Ovary (tissue), 7 donors: ENCODE measurements at regions not wholly inside any gene's neighbourhood (a gene's known extent, or its start where the extent isn't known, plus 50 kb on each side); places are given as distances from the start of the nearest gene placed in this dataset.
"Not testable (repeated sequence)": the region's sequence is repeated elsewhere in the genome, so short reads cannot be mapped to it uniquely, and the experiment has no call there.

Experiments
- DNase-seq, 5 donors: peaks; one replicate each; pipeline ENCODE4 v3.0.0-alpha.2; 2019 to 2020
- H3K27ac ChIP-seq, 2 donors: fragments of 200-600 bp; one replicate each; pipeline versions ENCODE4 v1.5.1 to v1.8.0; 2019 to 2022
- H3K27me3 ChIP-seq: fragments of 200-600 bp; one replicate; pipeline ENCODE4 v1.8.0; 2022
- H3K36me3 ChIP-seq: fragments of 200-600 bp; sonication (generic); one replicate; pipeline ENCODE4 v1.5.1; 2019
- H3K4me1 ChIP-seq: one replicate; pipeline ENCODE4 v1.8.1; 2013; ENCODE audit warnings: mild to moderate bottlenecking, moderate library complexity; ENCODE audit not compliant: insufficient read depth
- H3K4me3 ChIP-seq: fragments of 200-600 bp; sonication (generic); one replicate; pipeline ENCODE4 v1.5.1; 2017
- H3K9me3 ChIP-seq, 2 donors: fragments of 200-600 bp in 1 of 2; sonication (generic) in 1 of 2; one replicate each; pipeline versions ENCODE4 v1.5.1 to v1.8.1; 2013 to 2019; ENCODE audit warnings: mild to moderate bottlenecking in 1 of 2, moderate library complexity in 1 of 2
- CTCF ChIP-seq, 3 donors: fragments of 450-650 bp in 2 of 3; fragments of 200-600 bp in 1 of 3; IDR thresholded peaks; one replicate each; pipeline versions ENCODE4 v1.5.1 to v1.8.0; 2016 to 2022; ENCODE audit warnings: antibody characterized with exemption in 3 of 3, mild to moderate bottlenecking in 1 of 3
- EP300 ChIP-seq: sonication (generic); formaldehyde crosslinking; IDR thresholded peaks from one replicate; pipeline ENCODE4 v1.6.1; 2017; ENCODE audit warnings: antibody characterized with exemption
- POLR2A ChIP-seq: fragments of 450-650 bp; IDR thresholded peaks from one replicate; pipeline ENCODE4 v1.6.1; 2017; ENCODE audit warnings: antibody characterized with exemption, mild to moderate bottlenecking, moderate library complexity
- WGBS, 3 donors: extraction: QIAGEN DNeasy Blood & Tissue Kit in 1 of 3; methylation state at CpG; one replicate each; pipeline versions ENCODE4 v1.1.5 to v1.1.7; 2013 to 2017; 5-methylcytosine and 5-hydroxymethylcytosine counted together
- intact Hi-C, 4 donors: fragments of 100-400 bp; cut with DNase I; formaldehyde crosslinking; loops; one replicate each; pipeline versions ENCODE4 v1.11.0 to v1.15.1; 2022 to 2023
- donor health status: DM: no; HTN: no; CAD: no; lungs with moderate emphysema.
- donor health status: DM: no; HTN: no; CAD: no.
- donor health status: Bipolar disorder and iron deficiency.
- donor health status: DM: no; HTN: no; CAD: no.
- donor health status: DM: yes; HTN: yes; CAD: no.

GRCh38 chr5:99586878-99587277 is 658.1 kb upstream of the CHD1 start:
- H3K27me3 ChIP-seq: no peaks in the 10 kb centered on the region
- no peaks in the 10 kb centered on the region for H3K4me1 ChIP-seq
- H3K9me3 ChIP-seq: no peaks in the 10 kb centered on the region
- intact Hi-C loops: no loop called here
- TF ChIP-seq EP300 (no peak), CTCF (IDR thresholded peaks at IDR 0.05) (no peak), POLR2A (no peak)
- no peak for DNase-seq
- no peak overlapping the region for H3K4me3 ChIP-seq
- H3K36me3 ChIP-seq: no peaks in the 10 kb centered on the region
- no peak overlapping the region for H3K27ac ChIP-seq

- H3K4me3 ChIP-seq, intact Hi-C loops, H3K27ac ChIP-seq, H3K27me3 ChIP-seq, DNase-seq, H3K9me3 ChIP-seq, H3K4me1 ChIP-seq, H3K36me3 ChIP-seq: not testable (repeated sequence)
- 25 to 43% (median 39%) methylated on average over 3 of the region's 3 CpGs for WGBS, 3 donors
Measured at GRCh38 chr5:99581204-99581603, 652.4 kb upstream of the CHD1 start.

GRCh38 chr5:99562937-99563627 is 634.3 kb upstream of the CHD1 start:
- H3K9me3 ChIP-seq, DNase-seq, intact Hi-C loops, H3K4me1 ChIP-seq, H3K4me3 ChIP-seq, H3K27me3 ChIP-seq, H3K27ac ChIP-seq, H3K36me3 ChIP-seq: not testable (repeated sequence)
- 81 to 83% (median 82%) methylated on average over 15 of the region's 15 CpGs for WGBS, 3 donors

GRCh38 chr5:99553211-99553810 is 624.5 kb upstream of the CHD1 start:
- H3K9me3 ChIP-seq: no peaks in the 10 kb centered on the region
- no peak for DNase-seq
- 46 to 55% (median 50%) methylated on average over 1 of the region's 1 CpG for WGBS, 3 donors
- H3K36me3 ChIP-seq: no peaks in the 10 kb centered on the region
- no peak overlapping the region for H3K4me3 ChIP-seq
- no peaks in the 10 kb centered on the region for H3K27me3 ChIP-seq
- no peak overlapping the region for H3K27ac ChIP-seq
- intact Hi-C loops: no loop called here
- TF ChIP-seq CTCF (IDR thresholded peaks at IDR 0.05) (no peak), EP300 (no peak), POLR2A (no peak)
- no peaks in the 10 kb centered on the region for H3K4me1 ChIP-seq

- Histone ChIP-seq H3K9me3 (no peaks in the 10 kb centered on the region), H3K4me3 (no peak overlapping the region), H3K36me3 (no peaks in the 10 kb centered on the region), H3K27ac (no peak overlapping the region), H3K4me1 (no peaks in the 10 kb centered on the region), H3K27me3 (no peaks in the 10 kb centered on the region)
- WGBS, 3 donors: 15 to 36% (median 30%) methylated on average over 1 of the region's 1 CpG
- no peak for TF ChIP-seq CTCF (IDR thresholded peaks at IDR 0.05)
- TF ChIP-seq POLR2A: no peak
- no peak for TF ChIP-seq EP300
- intact Hi-C loops: no loop called here
- DNase-seq: no peak
Measured at GRCh38 chr5:99544356-99544755, 615.5 kb upstream of the CHD1 start.
